ENCODE measurements at regions not wholly inside any gene's neighbourhood (a gene's known extent, or its start where the extent isn't known, plus 50 kb on each side); places are given as distances from the start of the nearest gene placed in this dataset.

- Histone ChIP-seq H3K36me3 (replicated peaks in 1 of 2; ENCODE audit: control insufficient read depth in 1 of 2, insufficient read depth in 2 of 2, low read length in 2 of 2) (no peaks in the 10 kb centered on the region), H2AFZ (ENCODE audit: low read length) (no peak overlapping the region), H3K79me2 (ENCODE audit: insufficient read depth, low read length) (no peaks in the 10 kb centered on the region), H3K27ac (ENCODE audit: extremely low read length, insufficient read depth, low read length) (no peak overlapping the region), H3K4me2 (ENCODE audit: low read depth, low read length) (no peak overlapping the region), H4K20me1 (ENCODE audit: insufficient read depth, low read length) (no peaks in the 10 kb centered on the region), H3K27me3 (ENCODE audit: control insufficient read depth in 1 of 2, insufficient read depth in 2 of 2, low read length in 2 of 2) (no peaks in the 10 kb centered on the region), H3K9me3 (ENCODE audit: low read length) (no peaks in the 10 kb centered on the region), H3K4me1 (ENCODE audit: insufficient read depth, low read length) (no peaks in the 10 kb centered on the region), H3K4me3 (replicated peaks in 1 of 3; ENCODE audit: insufficient read depth in 1 of 3, low read depth in 2 of 3, low read length in 3 of 3) (no peak overlapping the region), H3K9ac (ENCODE audit: insufficient read depth, low read depth, low read length) (no peak overlapping the region)
- ATAC-seq (no peak), DNase-seq (ENCODE audit: low spot score) (no peak), FAIRE-seq (no peak)
- ChIA-PET POLR2A (no interaction called here), CTCF (ENCODE audit: low intra/inter-chr PET ratio, low total read pairs) (no interaction called here)
- WGBS (ENCODE audit: low lambda C conversion rate) = 13% methylated on average over 3 of the region's 3 CpGs
- no peak for TF ChIP-seq ZFP37 (CRISPR knock-in tag; IDR thresholded peaks at IDR 0.05; ENCODE audit: borderline replicate concordance)
- TF ChIP-seq E2F5 (CRISPR knock-in tag; conservative IDR thresholded peaks at IDR 0.05) = no peak
- TF ChIP-seq MTF1 (CRISPR knock-in tag; IDR thresholded peaks at IDR 0.05) = no peak
- TF ChIP-seq, protein P1, sequence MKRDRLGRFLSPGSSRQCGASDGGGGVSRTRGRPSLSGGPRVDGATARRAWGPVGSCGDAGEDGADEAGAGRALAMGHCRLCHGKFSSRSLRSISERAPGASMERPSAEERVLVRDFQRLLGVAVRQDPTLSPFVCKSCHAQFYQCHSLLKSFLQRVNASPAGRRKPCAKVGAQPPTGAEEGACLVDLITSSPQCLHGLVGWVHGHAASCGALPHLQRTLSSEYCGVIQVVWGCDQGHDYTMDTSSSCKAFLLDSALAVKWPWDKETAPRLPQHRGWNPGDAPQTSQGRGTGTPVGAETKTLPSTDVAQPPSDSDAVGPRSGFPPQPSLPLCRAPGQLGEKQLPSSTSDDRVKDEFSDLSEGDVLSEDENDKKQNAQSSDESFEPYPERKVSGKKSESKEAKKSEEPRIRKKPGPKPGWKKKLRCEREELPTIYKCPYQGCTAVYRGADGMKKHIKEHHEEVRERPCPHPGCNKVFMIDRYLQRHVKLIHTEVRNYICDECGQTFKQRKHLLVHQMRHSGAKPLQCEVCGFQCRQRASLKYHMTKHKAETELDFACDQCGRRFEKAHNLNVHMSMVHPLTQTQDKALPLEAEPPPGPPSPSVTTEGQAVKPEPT (CRISPR knock-in tag; IDR thresholded peaks at IDR 0.05; ENCODE audit: low read depth) = no peak
- no peak for TF ChIP-seq ELF4 (CRISPR knock-in tag; IDR thresholded peaks at IDR 0.05; ENCODE audit: borderline replicate concordance)
- in situ Hi-C loops (cut with HindIII; ENCODE audit: extremely low pct_ligation_motif_present, low pct_unique_long_range_greater_than_20kb) (no loop called here), intact Hi-C loops (cut with micrococcal nuclease; ENCODE audit: unreplicated experiment) (no loop called here)
- BruUV-seq (replicated peaks) = no TSS peak
Observed at GRCh38 chr2:217057773-217058172, 197.9 kb upstream of the TNP1 start.

- H4K20me1 ChIP-seq (ENCODE audit: insufficient read depth, low read length) = no peaks in the 10 kb centered on the region
- H3K27ac ChIP-seq (ENCODE audit: extremely low read length, insufficient read depth, low read length) = no peak overlapping the region
- FAIRE-seq (no peak), DNase-seq (ENCODE audit: low spot score) (no peak), ATAC-seq (no peak)
- H3K36me3 ChIP-seq (replicated peaks in 1 of 2; ENCODE audit: control insufficient read depth in 1 of 2, insufficient read depth in 2 of 2, low read length in 2 of 2) = no peaks in the 10 kb centered on the region
- no peaks in the 10 kb centered on the region for H3K4me1 ChIP-seq (ENCODE audit: insufficient read depth, low read length)
- BruUV-seq (replicated peaks) = no TSS peak
- H3K9me3 ChIP-seq (ENCODE audit: low read length) = no peaks in the 10 kb centered on the region
- no peak overlapping the region for H3K4me3 ChIP-seq (replicated peaks in 1 of 3; ENCODE audit: insufficient read depth in 1 of 3, low read depth in 2 of 3, low read length in 3 of 3)
- CTCF ChIA-PET (ENCODE audit: low intra/inter-chr PET ratio, low total read pairs) = interaction anchor here (0.8 kb wide), 1 partner anchor 377 kb away, joined by 4 read pairs; no protein-coding TSS in a partner anchor
- H3K4me2 ChIP-seq (ENCODE audit: low read depth, low read length) = no peak overlapping the region
- WGBS (ENCODE audit: low lambda C conversion rate) = 0% methylated on average over 1 of the region's 1 CpG
- H3K9ac ChIP-seq (ENCODE audit: insufficient read depth, low read depth, low read length) = no peak overlapping the region
- intact Hi-C loops (cut with micrococcal nuclease; ENCODE audit: unreplicated experiment) = no loop called here
- H3K79me2 ChIP-seq (ENCODE audit: insufficient read depth, low read length) = no peaks in the 10 kb centered on the region
- in situ Hi-C loops (cut with HindIII; ENCODE audit: extremely low pct_ligation_motif_present, low pct_unique_long_range_greater_than_20kb) = no loop called here
- POLR2A ChIA-PET = no interaction called here
- no peak overlapping the region for H2AFZ ChIP-seq (ENCODE audit: low read length)
- no peaks in the 10 kb centered on the region for H3K27me3 ChIP-seq (ENCODE audit: control insufficient read depth in 1 of 2, insufficient read depth in 2 of 2, low read length in 2 of 2)
- TF ChIP-seq, protein P2, sequence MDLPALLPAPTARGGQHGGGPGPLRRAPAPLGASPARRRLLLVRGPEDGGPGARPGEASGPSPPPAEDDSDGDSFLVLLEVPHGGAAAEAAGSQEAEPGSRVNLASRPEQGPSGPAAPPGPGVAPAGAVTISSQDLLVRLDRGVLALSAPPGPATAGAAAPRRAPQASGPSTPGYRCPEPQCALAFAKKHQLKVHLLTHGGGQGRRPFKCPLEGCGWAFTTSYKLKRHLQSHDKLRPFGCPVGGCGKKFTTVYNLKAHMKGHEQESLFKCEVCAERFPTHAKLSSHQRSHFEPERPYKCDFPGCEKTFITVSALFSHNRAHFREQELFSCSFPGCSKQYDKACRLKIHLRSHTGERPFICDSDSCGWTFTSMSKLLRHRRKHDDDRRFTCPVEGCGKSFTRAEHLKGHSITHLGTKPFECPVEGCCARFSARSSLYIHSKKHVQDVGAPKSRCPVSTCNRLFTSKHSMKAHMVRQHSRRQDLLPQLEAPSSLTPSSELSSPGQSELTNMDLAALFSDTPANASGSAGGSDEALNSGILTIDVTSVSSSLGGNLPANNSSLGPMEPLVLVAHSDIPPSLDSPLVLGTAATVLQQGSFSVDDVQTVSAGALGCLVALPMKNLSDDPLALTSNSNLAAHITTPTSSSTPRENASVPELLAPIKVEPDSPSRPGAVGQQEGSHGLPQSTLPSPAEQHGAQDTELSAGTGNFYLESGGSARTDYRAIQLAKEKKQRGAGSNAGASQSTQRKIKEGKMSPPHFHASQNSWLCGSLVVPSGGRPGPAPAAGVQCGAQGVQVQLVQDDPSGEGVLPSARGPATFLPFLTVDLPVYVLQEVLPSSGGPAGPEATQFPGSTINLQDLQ (CRISPR knock-in tag; IDR thresholded peaks at IDR 0.05) = no peak
- TF ChIP-seq RCOR2 (CRISPR knock-in tag; IDR thresholded peaks at IDR 0.05) = no peak
- TF ChIP-seq, protein P3, sequence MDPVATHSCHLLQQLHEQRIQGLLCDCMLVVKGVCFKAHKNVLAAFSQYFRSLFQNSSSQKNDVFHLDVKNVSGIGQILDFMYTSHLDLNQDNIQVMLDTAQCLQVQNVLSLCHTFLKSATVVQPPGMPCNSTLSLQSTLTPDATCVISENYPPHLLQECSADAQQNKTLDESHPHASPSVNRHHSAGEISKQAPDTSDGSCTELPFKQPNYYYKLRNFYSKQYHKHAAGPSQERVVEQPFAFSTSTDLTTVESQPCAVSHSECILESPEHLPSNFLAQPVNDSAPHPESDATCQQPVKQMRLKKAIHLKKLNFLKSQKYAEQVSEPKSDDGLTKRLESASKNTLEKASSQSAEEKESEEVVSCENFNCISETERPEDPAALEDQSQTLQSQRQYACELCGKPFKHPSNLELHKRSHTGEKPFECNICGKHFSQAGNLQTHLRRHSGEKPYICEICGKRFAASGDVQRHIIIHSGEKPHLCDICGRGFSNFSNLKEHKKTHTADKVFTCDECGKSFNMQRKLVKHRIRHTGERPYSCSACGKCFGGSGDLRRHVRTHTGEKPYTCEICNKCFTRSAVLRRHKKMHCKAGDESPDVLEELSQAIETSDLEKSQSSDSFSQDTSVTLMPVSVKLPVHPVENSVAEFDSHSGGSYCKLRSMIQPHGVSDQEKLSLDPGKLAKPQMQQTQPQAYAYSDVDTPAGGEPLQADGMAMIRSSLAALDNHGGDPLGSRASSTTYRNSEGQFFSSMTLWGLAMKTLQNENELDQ (CRISPR knock-in tag; IDR thresholded peaks at IDR 0.05; ENCODE audit: borderline replicate concordance) = no peak
- no peak for TF ChIP-seq ARID2 (CRISPR knock-in tag; IDR thresholded peaks at IDR 0.05; ENCODE audit: borderline replicate concordance)
Observed at GRCh38 chr2:217055624-217056023, 195.8 kb upstream of the TNP1 start.
